ENCODE measurements at regions not wholly inside any gene's neighbourhood (a gene's known extent, or its start where the extent isn't known, plus 50 kb on each side); places are given as distances from the start of the nearest gene placed in this dataset.

- Histone ChIP-seq H3K36me3 (ENCODE audit: insufficient read depth, insufficient read length, low read length) (no peaks in the 10 kb centered on the region), H3K27me3 (ENCODE audit: insufficient read depth, insufficient read length) (no peaks in the 10 kb centered on the region), H3K9me3 (ENCODE audit: insufficient read depth, low read length) (no peaks in the 10 kb centered on the region), H3K9ac (ENCODE audit: insufficient read length, low read depth) (no peak overlapping the region), H3K4me1 (ENCODE audit: insufficient read depth, insufficient read length) (no peaks in the 10 kb centered on the region), H3K4me3 (ENCODE audit: insufficient read length, low read depth) (no peak overlapping the region)
- no peak for DNase-seq (ENCODE audit: low read depth, low spot score)
- TF ChIP-seq YY1 (IDR thresholded peaks at IDR 0.05; ENCODE audit: insufficient read depth, insufficient read length): no peak
- TF ChIP-seq SUZ12 (IDR thresholded peaks at IDR 0.05; ENCODE audit: extremely low read depth, insufficient read depth, insufficient read length): no peak
- no peak for TF ChIP-seq ZNF274 (IDR thresholded peaks at IDR 0.05; ENCODE audit: low read depth, low read length)
These were observed 115.2 kb downstream of the MARCHF4 start for GRCh38 chr2:216257089-216257488.
